GM12878 (cell line): ENCODE measurements at regions not wholly inside any gene's neighbourhood (a gene's known extent, or its start where the extent isn't known, plus 50 kb on each side); places are given as distances from the start of the nearest gene placed in this dataset.

Experiments
- ATAC-seq: fragments of 200-7000 bp; cut with Tn5 transposase; 3 replicates; pipeline ENCODE4 v1.9.1; 2020; ENCODE audit warnings: mild to moderate bottlenecking, moderate library complexity
- BruUV-seq: library from RNA; stranded (reverse); fragments of 400-500 nt; replicated peaks from 2 replicates; lab custom pipeline; 2021; lab: Mats Ljungman, UMichigan
- CTCF ChIA-PET: fragments of 300-600 bp; sonication (Branson Sonifier 250); formaldehyde crosslinking; extraction: SDS; loops from one replicate; lab custom pipeline; 2021; ENCODE audit warnings: inconsistent platforms; lab: Yijun Ruan, JAX
- POLR2A ChIA-PET: fragments of 350-600 bp; formaldehyde crosslinking; extraction: SDS; loops from one replicate; lab custom pipeline; 2021; ENCODE audit warnings: inconsistent platforms; lab: Charles Lee
- RAD21 ChIA-PET: fragments of 300-600 bp; sonication (Branson Sonifier 250); formaldehyde crosslinking; loops from one replicate; lab custom pipeline; 2023; ENCODE audit warnings: antibody characterized with exemption; ENCODE audit not compliant: unreplicated experiment; lab: Charles Lee
- SMC1A ChIA-PET: fragments of 300-600 bp; sonication (Branson Sonifier 250); formaldehyde crosslinking; loops from one replicate; lab custom pipeline; 2023; ENCODE audit not compliant: unreplicated experiment, uncharacterized antibody; lab: Charles Lee
- DNase-seq: peaks from one replicate; pipeline ENCODE4 v3.0.0-alpha.2; 2011; ENCODE audit warnings: low read depth, low spot score
- FAIRE-seq: peaks from 3 replicates; lab custom pipeline; 2011; peaks lifted over from hg19 to GRCh38; lab: Jason Lieb, UNC
- H2AFZ ChIP-seq: 2 replicates; pipeline ENCODE4 v1.6.0; 2011; ENCODE audit warnings: low read depth, low read length, control low read depth; ENCODE audit not compliant: control insufficient read depth
- H3K27ac ChIP-seq: 2 replicates; pipeline ENCODE4 v1.5.1; 2011; ENCODE audit warnings: control low read depth; ENCODE audit not compliant: control insufficient read depth, insufficient read depth
- H3K27me3 ChIP-seq, 2 experiments: replicated peaks in 1 of 2; 2 replicates each; pipeline versions ENCODE4 v1.6.0 to v1.6.1; 2011; ENCODE audit warnings: low read length in 1 of 2; ENCODE audit not compliant: control insufficient read depth in 2 of 2, insufficient read depth in 2 of 2
- H3K36me3 ChIP-seq, 2 experiments: 2 replicates each; pipeline ENCODE4 v1.5.1; 2011; ENCODE audit warnings: low read length in 1 of 2; ENCODE audit not compliant: control insufficient read depth in 2 of 2, insufficient read depth in 2 of 2
- H3K4me1 ChIP-seq: 2 replicates; pipeline ENCODE4 v1.6.1; 2011; ENCODE audit warnings: mild to moderate bottlenecking, low read length, moderate library complexity, mixed read lengths; ENCODE audit not compliant: control insufficient read depth, insufficient read depth
- H3K4me2 ChIP-seq: 2 replicates; pipeline ENCODE4 v1.6.0; 2011; ENCODE audit warnings: control low read depth; ENCODE audit not compliant: control insufficient read depth, insufficient read depth
- H3K4me3 ChIP-seq: fragments of 200-600 bp; sonication (generic); 2 replicates; pipeline ENCODE4 v1.5.1; 2016
- H3K79me2 ChIP-seq: 2 replicates; pipeline ENCODE4 v1.6.0; 2011; ENCODE audit warnings: low read length; ENCODE audit not compliant: control insufficient read depth, insufficient read depth
- H3K9ac ChIP-seq: 2 replicates; pipeline ENCODE4 v1.8.0; 2011; ENCODE audit warnings: low read length, control low read depth, mixed read lengths; ENCODE audit not compliant: control insufficient read depth, insufficient read depth
- H3K9me3 ChIP-seq: replicated peaks from 3 replicates; pipeline ENCODE4 v1.5.1; 2011; ENCODE audit warnings: mild to moderate bottlenecking, low read length; ENCODE audit not compliant: control insufficient read depth, insufficient read depth
- H4K20me1 ChIP-seq: 2 replicates; pipeline ENCODE4 v1.6.0; 2011; ENCODE audit not compliant: control insufficient read depth, insufficient read depth
- BRCA1 ChIP-seq: IDR thresholded peaks from 2 replicates; pipeline ENCODE4 v1.6.1; 2011; ENCODE audit warnings: low read depth, low read length, improper control_type of control experiment
- KDM1A ChIP-seq: fragments of 200-600 bp; sonication (generic); IDR thresholded peaks from 2 replicates; pipeline ENCODE4 v1.6.1; 2016; ENCODE audit warnings: borderline replicate concordance
- POLR2A ChIP-seq: IDR thresholded peaks from 2 replicates; pipeline ENCODE4 v1.6.1; 2011; ENCODE audit warnings: low read depth, mild to moderate bottlenecking, low read length
- POLR2AphosphoS2 ChIP-seq: IDR thresholded peaks from 2 replicates; pipeline ENCODE4 v1.6.1; 2011; ENCODE audit warnings: low read depth, mild to moderate bottlenecking, low read length, improper control_type of control experiment, moderate library complexity
- SMAD1 ChIP-seq: fragments of 450-650 bp; IDR thresholded peaks from 2 replicates; pipeline ENCODE4 v1.6.1; 2018; ENCODE audit warnings: mild to moderate bottlenecking, low read depth; ENCODE audit not compliant: partially characterized antibody
- YY1 ChIP-seq: IDR thresholded peaks from 2 replicates; pipeline ENCODE4 v1.6.1; 2011; ENCODE audit warnings: low read depth, mild to moderate bottlenecking, low read length
- ZBED1 ChIP-seq: IDR thresholded peaks from 2 replicates; pipeline ENCODE4 v1.6.1; 2016; ENCODE audit warnings: borderline replicate concordance
- ZNF274 ChIP-seq: IDR thresholded peaks from one replicate; pipeline ENCODE4 v1.8.0; 2011; ENCODE audit not compliant: insufficient read length, insufficient read depth
- WGBS: methylation state at CpG from one replicate; pipeline ENCODE4 v1.1.6; 2016; ENCODE audit warnings: low lambda C conversion rate; ENCODE audit not compliant: insufficient replicate concordance, insufficient coverage; ENCODE audit errors: missing lambda C conversion rate; 5-methylcytosine and 5-hydroxymethylcytosine counted together
- in situ Hi-C: fragments of 300-500 bp; cut with MboI; formaldehyde crosslinking; loops from 9 replicates; pipeline ENCODE4 v1.14.3; 2018; ENCODE audit warnings: mixed read lengths
- intact Hi-C: fragments of 100-400 bp; cut with micrococcal nuclease; formaldehyde crosslinking; loops from one replicate; pipeline ENCODE4 v1.14.2; 2022; ENCODE audit not compliant: unreplicated experiment

- no TSS peak for BruUV-seq
- in situ Hi-C loops = no loop called here
- 49% methylated on average over 7 of the region's 7 CpGs for WGBS
- intact Hi-C loops = no loop called here
- Histone ChIP-seq H3K27ac (no peak overlapping the region), H4K20me1 (no peaks in the 10 kb centered on the region), H3K36me3 (no peaks in the 10 kb centered on the region), H3K4me2 (no peak overlapping the region), H3K27me3 (no peaks in the 10 kb centered on the region), H3K4me3 (no peak overlapping the region), H2AFZ (no peak overlapping the region), H3K79me2 (no peaks in the 10 kb centered on the region), H3K9ac (no peak overlapping the region), H3K9me3 (no peaks in the 10 kb centered on the region), H3K4me1 (no peaks in the 10 kb centered on the region)
- CTCF ChIA-PET = interaction anchor here (1.8 to 1.9 kb wide), 2 partner anchors 9 to 127 kb away, joined by 5 read pairs; no protein-coding TSS in a partner anchor
- TF ChIP-seq BRCA1 (no peak), POLR2AphosphoS2 (no peak), POLR2A (no peak), ZBED1 (no peak), ZNF274 (no peak), SMAD1 (no peak), YY1 (no peak), KDM1A (no peak)
- DNase-seq = no peak
- no peak for ATAC-seq
- POLR2A ChIA-PET = interaction anchor here (1.2 kb wide), 1 partner anchor 10 kb away, joined by 4 read pairs; no protein-coding TSS in a partner anchor
- FAIRE-seq = no peak
- RAD21 ChIA-PET = interaction anchor here (1.0 to 4.2 kb wide), 6 partner anchors 7 to 127 kb away, joined by 3 to 23 read pairs (median 8); no protein-coding TSS in a partner anchor
- SMC1A ChIA-PET = interaction anchor here (0.8 to 6.5 kb wide), 8 partner anchors 7 to 126 kb away, joined by 3 to 74 read pairs (median 3); no protein-coding TSS in a partner anchor
Measured at GRCh38 chr5:35309365-35310130, 79.3 kb upstream of the PRLR start.
